Activated naive CD4-positive, alpha-beta T cell (primary cell): ENCODE measurements at regions not wholly inside any gene's neighbourhood (a gene's known extent, or its start where the extent isn't known, plus 50 kb on each side); places are given as distances from the start of the nearest gene placed in this dataset.
"Not testable (repeated sequence)": the region's sequence is repeated elsewhere in the genome, so short reads cannot be mapped to it uniquely, and the experiment has no call there.

ENCODE experiments used
- DNase-seq, 4 experiments: peaks; one replicate each; lab custom pipeline; 2025; lab: John Stamatoyannopoulos, UW

DNA sequence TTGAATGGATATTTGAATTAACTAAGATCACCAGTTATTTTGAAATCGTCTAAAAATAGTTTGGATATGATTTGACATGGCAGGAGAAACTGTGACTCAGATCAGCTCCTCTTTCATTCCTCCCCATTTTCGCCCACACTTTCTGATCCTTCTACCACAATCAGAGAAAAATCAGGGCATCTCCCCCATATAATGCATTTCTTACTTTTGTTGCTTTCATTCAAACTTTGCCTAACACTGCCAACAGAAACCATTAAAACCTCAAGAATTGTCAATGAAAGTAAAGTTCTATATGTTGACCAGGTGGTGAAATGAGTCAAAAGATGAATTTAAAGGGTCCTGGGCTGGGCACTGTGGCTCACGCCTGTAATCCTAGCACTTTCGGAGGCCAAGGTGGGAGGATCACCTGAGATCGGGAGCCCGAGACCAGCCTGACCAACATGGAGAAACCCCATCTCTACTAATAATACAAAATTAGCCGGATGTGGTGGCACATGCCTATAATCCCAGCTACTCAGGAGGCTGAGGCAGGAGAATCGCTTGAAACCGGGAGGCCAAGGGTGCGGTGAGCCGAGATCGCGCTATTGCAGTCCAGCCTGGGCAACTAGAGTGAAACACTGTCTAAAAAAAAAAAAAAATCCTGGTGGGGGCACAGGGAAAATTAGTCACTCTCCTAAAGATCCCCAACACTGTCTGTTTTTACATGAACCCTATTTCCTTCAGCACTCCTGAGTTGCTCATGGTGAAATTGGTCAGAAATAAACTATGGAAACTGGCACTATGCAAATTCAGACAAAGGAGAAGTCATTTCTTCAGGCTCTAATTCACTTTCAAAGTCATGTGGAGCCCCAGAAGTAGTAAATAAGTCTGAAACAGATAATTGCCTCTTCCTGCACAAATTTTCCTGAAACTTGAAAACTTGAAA, 122.8 kb upstream of the NOCT start:
- DNase-seq: no peak

DNA sequence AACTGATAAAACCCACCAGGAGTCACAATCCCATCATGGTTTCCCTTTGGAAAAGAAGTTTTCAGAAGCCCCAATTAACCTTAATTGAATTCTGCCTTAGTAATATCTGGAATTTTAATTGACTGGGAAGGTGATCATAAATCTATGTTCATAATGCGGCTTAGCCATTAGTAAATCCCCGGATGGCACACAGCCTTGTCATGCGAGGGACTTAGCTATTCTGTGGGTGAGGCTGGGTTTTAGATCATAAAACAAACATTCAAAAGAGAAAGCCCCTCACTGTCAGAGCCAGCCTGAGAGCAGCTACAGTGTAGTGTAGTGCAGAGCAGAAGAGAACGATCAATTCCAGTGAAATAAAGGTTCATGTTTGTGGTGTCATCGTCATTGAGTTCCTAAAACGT, 124.0 kb upstream of the NOCT start:
- DNase-seq: no peak

GRCh38 chr4:138890891-138891570, 124.5 kb upstream of the NOCT start:
- no peak for DNase-seq

DNA sequence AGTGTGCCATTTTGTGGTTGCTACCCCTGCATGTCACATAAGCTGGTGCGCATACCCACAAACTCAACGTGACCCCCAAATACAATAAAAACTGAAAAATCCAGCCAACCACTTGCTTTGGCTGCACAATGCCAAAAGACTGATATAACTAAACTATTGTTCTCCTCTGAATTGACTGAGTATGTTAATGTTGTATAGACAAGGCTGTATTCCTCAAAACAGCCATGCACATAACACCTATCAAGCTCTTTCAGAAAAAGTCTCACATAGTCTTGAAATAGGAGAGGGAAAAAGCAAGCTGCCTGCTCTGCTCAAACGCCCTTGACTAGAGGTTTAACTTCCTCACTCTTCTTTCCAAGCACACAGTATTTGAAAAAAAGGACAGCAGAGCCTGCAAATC, 126.4 kb upstream of the NOCT start:
- no peak for DNase-seq

- no peak for DNase-seq
Measured at GRCh38 chr4:138887741-138888140, 127.8 kb upstream of the NOCT start.

GRCh38 chr4:138887341-138887740, 128.2 kb upstream of the NOCT start:
- no peak for DNase-seq

DNA sequence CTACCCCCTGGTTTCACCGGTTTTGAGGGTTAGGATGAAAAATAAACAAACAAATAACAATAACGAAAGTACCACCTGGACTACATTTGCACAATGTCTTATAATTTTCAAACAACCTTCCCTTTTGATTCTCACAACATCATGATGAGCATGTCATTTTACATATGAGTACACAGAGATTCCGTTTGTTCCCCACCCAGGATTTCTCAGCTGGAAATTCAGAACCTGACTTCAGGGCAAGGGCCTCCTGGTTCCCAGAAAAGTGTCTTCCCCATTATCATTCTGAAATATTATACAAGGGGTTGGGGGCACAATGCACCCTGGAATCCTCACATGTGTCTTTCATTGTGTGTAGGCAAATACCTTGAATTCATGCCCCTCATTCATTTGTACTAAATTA, 135.8 kb upstream of the NOCT start:
- DNase-seq: no peak

DNA sequence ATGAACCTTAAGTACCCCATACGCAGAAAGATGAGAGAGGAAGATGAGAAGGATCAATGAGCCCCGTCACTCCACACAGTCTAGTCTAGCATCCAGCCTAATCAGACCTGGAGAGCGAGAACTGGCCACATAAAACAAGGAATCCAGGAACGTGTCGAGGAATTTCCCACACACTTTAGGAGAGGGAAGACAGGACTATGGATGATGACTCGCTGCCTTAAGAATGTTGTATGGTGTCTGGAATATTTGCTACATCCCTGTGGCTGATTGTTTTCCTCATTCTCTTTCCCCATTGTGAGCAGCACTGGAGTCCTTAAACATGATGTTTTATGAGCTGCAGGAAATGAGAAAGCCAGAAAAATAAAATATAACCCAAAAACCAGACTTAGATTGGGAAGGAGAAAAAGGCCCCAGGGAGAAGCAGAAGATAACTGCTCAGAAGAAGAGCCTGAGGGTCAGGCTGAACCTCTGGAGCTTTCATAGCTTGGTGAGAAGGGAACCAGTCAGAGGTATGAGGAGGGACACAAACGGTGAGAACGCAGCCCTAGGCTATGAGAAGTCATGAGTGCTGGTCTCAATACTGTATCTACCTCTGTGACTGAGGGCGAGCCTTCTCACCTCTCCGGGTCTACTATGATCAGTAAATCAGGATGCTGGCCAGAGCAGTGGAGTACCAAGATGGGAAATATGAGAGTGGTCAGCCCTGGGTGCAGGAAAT, 139.5 kb upstream of the NOCT start:
- DNase-seq: no peak

GRCh38 chr4:138871555-138871875, 144.1 kb upstream of the NOCT start:
- DNase-seq: no peak

- peak in 2 of 4 experiments; percentile 1 to 16 for DNase-seq
Measured at GRCh38 chr4:138870737-138871554, 144.6 kb upstream of the NOCT start.

- DNase-seq: no peak
Measured at GRCh38 chr4:138869631-138870030, 145.9 kb upstream of the NOCT start.

DNA sequence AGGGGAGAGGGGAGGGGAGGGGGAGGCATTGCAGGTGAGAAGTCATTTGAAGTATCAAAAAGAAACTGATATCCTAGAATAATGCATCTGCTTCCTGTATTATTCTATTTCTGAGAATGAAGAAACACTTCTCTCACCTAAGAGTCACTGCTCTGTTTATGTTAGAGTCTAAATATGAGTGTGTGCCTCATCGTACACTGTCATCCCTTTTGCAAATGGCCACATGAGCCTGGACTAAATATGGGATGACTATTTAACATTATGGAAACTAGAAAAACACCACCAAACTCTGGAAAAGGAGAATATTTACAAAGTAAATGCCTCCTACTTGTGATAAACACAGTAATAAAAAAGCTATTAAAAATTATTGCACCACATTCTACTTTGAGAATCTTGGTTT, 146.4 kb upstream of the NOCT start:
- no peak for DNase-seq

DNA sequence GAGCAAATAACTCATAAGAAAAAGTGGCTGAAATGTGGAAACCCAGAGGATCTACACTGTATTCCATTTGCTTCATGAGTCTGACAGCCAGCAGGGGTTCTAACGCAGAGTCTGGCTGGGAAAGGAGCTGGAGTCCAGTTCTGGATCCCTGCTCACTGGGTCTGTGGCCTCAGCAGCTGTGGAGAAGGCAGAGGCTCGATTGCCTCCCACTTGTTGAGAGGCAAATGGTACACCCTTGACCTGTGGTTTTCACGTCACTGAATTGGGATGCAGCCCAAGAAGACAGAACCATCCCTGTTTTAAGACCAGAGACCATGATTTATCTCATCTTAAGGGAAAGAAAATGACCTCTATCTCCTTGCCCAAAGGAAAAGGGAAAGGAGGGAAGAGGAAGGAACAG, 147.0 kb upstream of the NOCT start:
- no peak for DNase-seq

- no peak for DNase-seq
Measured at GRCh38 chr4:138867404-138867803, 148.2 kb upstream of the NOCT start.

GRCh38 chr4:138866314-138866713, 149.3 kb upstream of the NOCT start:
- DNase-seq: no peak

- no peak for DNase-seq
Measured at GRCh38 chr4:138865765-138866164, 149.8 kb upstream of the NOCT start.

DNA sequence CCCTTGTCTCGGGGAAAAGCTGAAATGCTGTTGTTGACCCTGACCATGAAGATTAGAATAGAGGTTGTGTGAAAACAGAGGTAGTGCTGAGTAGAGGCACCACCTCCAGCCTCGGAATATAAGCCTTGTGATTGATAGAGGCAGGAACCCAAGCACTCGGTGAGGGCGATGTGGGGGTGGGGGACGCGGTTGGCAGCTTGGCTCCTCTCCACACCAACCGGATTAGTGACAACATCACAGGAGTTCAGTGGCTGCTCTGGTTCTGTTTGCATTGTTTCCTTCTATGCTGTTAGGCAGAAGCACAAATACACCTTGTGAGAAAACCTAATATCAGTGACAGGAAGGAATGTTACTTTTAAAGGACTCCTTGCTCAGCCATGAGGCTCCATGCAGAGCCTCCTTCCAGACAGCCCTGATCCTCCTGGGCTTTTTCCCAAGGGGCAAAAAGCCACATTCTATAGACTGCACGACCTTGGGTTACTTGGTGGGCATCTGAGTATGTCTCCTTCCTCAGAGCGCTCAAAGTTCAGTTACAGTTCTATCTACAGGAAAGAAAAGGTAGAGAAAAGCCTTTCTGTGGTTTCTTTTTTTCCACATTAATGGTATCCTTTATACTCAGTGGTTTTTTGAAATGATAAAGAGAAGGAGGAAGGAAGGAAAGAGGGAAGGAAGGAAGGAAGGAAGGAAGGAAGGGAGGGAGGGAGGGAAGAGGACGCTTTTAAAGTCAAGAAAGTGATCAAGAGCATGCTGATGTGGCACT, 150.4 kb upstream of the NOCT start:
- DNase-seq: no peak

DNA sequence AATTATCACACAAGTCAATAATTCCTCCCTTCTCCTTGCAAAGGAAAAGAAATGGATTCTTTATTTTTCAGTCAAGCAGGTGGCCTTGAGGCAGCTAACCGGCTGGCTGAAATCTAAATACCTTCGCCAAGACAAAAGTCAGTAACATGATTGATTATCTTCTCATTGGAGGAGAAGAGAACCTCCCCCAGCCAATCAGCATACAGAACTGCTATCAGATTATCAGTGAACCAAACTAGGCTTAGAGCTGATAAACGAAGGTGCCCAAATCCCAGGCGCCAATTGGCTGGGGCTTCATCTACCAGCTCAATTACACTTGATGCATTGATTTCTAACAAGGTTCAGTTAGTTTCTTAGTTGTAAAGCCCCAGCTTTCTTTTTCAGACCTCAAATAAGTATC, 152.4 kb upstream of the NOCT start:
- DNase-seq: no peak

- no peak for DNase-seq
Measured at GRCh38 chr4:138861135-138861534, 154.4 kb upstream of the NOCT start.

GRCh38 chr4:138860357-138860756, 155.2 kb upstream of the NOCT start:
- DNase-seq: not testable (repeated sequence)

DNA sequence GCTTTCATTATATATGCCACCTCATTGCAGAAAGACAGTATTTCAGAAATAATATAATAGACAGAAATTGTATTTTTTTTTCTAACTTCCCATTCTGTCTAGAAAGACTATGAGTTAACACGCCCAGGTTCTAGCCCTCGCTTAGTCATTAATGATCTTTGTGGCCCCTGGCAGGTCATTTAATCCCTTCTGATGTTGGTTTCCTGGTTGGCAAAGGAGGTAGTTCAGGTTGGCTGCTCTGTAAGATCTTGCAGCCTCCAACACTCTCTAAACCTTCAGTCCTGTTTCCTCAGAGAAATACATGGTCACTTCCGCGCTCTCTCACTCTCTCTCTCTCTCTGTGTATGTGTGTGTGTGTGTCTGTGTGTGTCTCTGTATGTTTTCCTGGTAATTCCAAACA, 156.3 kb upstream of the NOCT start:
- no peak for DNase-seq
